NT2/D1 (cell line): ENCODE measurements at regions not wholly inside any gene's neighbourhood (a gene's known extent, or its start where the extent isn't known, plus 50 kb on each side); places are given as distances from the start of the nearest gene placed in this dataset.

Experiments
- SUZ12 ChIP-seq: IDR thresholded peaks from 2 replicates; pipeline ENCODE4 v1.6.1; 2011; ENCODE audit not compliant: insufficient read length, insufficient read depth; ENCODE audit errors: extremely low read depth
- YY1 ChIP-seq: IDR thresholded peaks from 2 replicates; pipeline ENCODE4 v1.6.1; 2011; ENCODE audit not compliant: insufficient read length, insufficient read depth
- ZNF274 ChIP-seq: IDR thresholded peaks from 2 replicates; pipeline ENCODE4 v1.6.1; 2011; ENCODE audit warnings: mild to moderate bottlenecking, low read depth, low read length

GRCh38 chr9:88759364-88759763, 224.4 kb downstream of the NXNL2 start:
- no peak for TF ChIP-seq YY1
- TF ChIP-seq ZNF274: no peak
- TF ChIP-seq SUZ12: no peak
